ENCODE measurements at regions not wholly inside any gene's neighbourhood (a gene's known extent, or its start where the extent isn't known, plus 50 kb on each side); places are given as distances from the start of the nearest gene placed in this dataset.

GRCh38 chr22:49176956-49177355 is 650.7 kb downstream of the BRD1 start:
- TF ChIP-seq CTCF (IDR thresholded peaks at IDR 0.05) (no peak), EZH2 (IDR thresholded peaks at IDR 0.05; ENCODE audit: borderline replicate concordance, insufficient read depth, low read depth, low read length, poor library complexity, severe bottlenecking) (no peak)
